Progenitor cell of endocrine pancreas (in vitro differentiated cells): ENCODE measurements at regions not wholly inside any gene's neighbourhood (a gene's known extent, or its start where the extent isn't known, plus 50 kb on each side); places are given as distances from the start of the nearest gene placed in this dataset.

Source experiments
- DNase-seq: peaks from one replicate; pipeline ENCODE4 v3.0.0; 2021; ENCODE audit warnings: low spot score; ENCODE audit not compliant: unreplicated experiment
- H3K27ac Mint-ChIP-seq: 2 replicates; pipeline ENCODE4 v1.8.0; 2021; ENCODE audit warnings: mild to moderate bottlenecking, moderate library complexity, mixed read lengths
- H3K27me3 Mint-ChIP-seq: 2 replicates; pipeline ENCODE4 v1.8.0; 2021; ENCODE audit warnings: mixed read lengths
- H3K36me3 Mint-ChIP-seq: 2 replicates; pipeline ENCODE4 v1.8.0; 2022; ENCODE audit warnings: mixed read lengths; ENCODE audit not compliant: insufficient read depth
- H3K4me1 Mint-ChIP-seq: 2 replicates; pipeline ENCODE4 v1.8.0; 2021; ENCODE audit warnings: low read depth, mixed read lengths
- H3K4me3 Mint-ChIP-seq: 2 replicates; pipeline ENCODE4 v1.8.0; 2021; ENCODE audit warnings: low read depth, mild to moderate bottlenecking, moderate library complexity, mixed read lengths
- H3K9me3 Mint-ChIP-seq: 2 replicates; pipeline ENCODE4 v1.8.0; 2021; ENCODE audit warnings: low read depth, mixed read lengths
- CTCF ChIP-seq: fragments of 200-600 bp; sonication (generic); IDR thresholded peaks from one replicate; pipeline ENCODE4 v1.5.0; 2021; ENCODE audit warnings: antibody characterized with exemption, mild to moderate bottlenecking; ENCODE audit not compliant: unreplicated experiment

GRCh38 chr5:29085142-29085541 is 2046.8 kb upstream of the CDH9 start:
- Mint-ChIP-seq H3K9me3 (no peaks in the 10 kb centered on the region), H3K4me3 (no peak overlapping the region), H3K36me3 (no peaks in the 10 kb centered on the region), H3K27me3 (no peaks in the 10 kb centered on the region), H3K27ac (no peak overlapping the region), H3K4me1 (no peaks in the 10 kb centered on the region)
- no peak for TF ChIP-seq CTCF
- no peak for DNase-seq

GRCh38 chr5:29079771-29080170 is 2041.4 kb upstream of the CDH9 start:
- no peak overlapping the region for H3K27ac Mint-ChIP-seq
- DNase-seq: no peak
- H3K27me3 Mint-ChIP-seq: no peaks in the 10 kb centered on the region
- no peak overlapping the region for H3K4me3 Mint-ChIP-seq
- H3K36me3 Mint-ChIP-seq: no peaks in the 10 kb centered on the region
- no peaks in the 10 kb centered on the region for H3K9me3 Mint-ChIP-seq
- H3K4me1 Mint-ChIP-seq: no peaks in the 10 kb centered on the region
- peak; percentile 23 for TF ChIP-seq CTCF

GRCh38 chr5:29077451-29077850 is 2039.1 kb upstream of the CDH9 start:
- Mint-ChIP-seq H3K27ac (no peak overlapping the region), H3K27me3 (no peaks in the 10 kb centered on the region), H3K9me3 (no peaks in the 10 kb centered on the region), H3K4me1 (no peaks in the 10 kb centered on the region), H3K4me3 (no peak overlapping the region), H3K36me3 (no peaks in the 10 kb centered on the region)
- no peak for TF ChIP-seq CTCF
- no peak for DNase-seq

- Mint-ChIP-seq H3K4me3 (no peak overlapping the region), H3K36me3 (no peaks in the 10 kb centered on the region), H3K27ac (peak overlapping the region; percentile 76), H3K9me3 (peaks cover 6% of the 10 kb centered on the region), H3K27me3 (no peaks in the 10 kb centered on the region), H3K4me1 (peaks cover 14% of the 10 kb centered on the region)
- no peak for TF ChIP-seq CTCF
- no peak for DNase-seq
Observed at GRCh38 chr5:29069104-29069402, 2030.7 kb upstream of the CDH9 start.

- H3K27ac Mint-ChIP-seq: no peak overlapping the region
- no peak for TF ChIP-seq CTCF
- no peak overlapping the region for H3K4me3 Mint-ChIP-seq
- no peaks in the 10 kb centered on the region for H3K4me1 Mint-ChIP-seq
- H3K9me3 Mint-ChIP-seq: peaks cover 15% of the 10 kb centered on the region
- H3K27me3 Mint-ChIP-seq: no peaks in the 10 kb centered on the region
- DNase-seq: no peak
- no peaks in the 10 kb centered on the region for H3K36me3 Mint-ChIP-seq
Observed at GRCh38 chr5:29061381-29061780, 2023.0 kb upstream of the CDH9 start.
